Uterus (tissue), 2 donors: ENCODE measurements at regions not wholly inside any gene's neighbourhood (a gene's known extent, or its start where the extent isn't known, plus 50 kb on each side); places are given as distances from the start of the nearest gene placed in this dataset.

Source experiments
- CTCF ChIP-seq, 4 experiments: fragments of 200-600 bp in 2 of 4; fragments of 450-650 bp in 2 of 4; sonication (generic) in 2 of 4; IDR thresholded peaks; one replicate each; pipeline ENCODE4 v1.5.1; 2016 to 2019; ENCODE audit warnings: antibody characterized with exemption in 4 of 4, mild to moderate bottlenecking in 2 of 4, moderate library complexity in 1 of 4
- POLR2A ChIP-seq, 2 donors: fragments of 450-650 bp; IDR thresholded peaks; one replicate each; pipeline ENCODE4 v1.6.1; 2016; ENCODE audit warnings: antibody characterized with exemption in 2 of 2, mild to moderate bottlenecking in 1 of 2, moderate library complexity in 1 of 2

GRCh38 chr10:9111976-9112375, 1057.5 kb downstream of the GATA3 start:
- TF ChIP-seq CTCF (IDR thresholded peaks at IDR 0.05) (no peak), POLR2A (IDR thresholded peaks at IDR 0.05) (no peak)
